SK-N-SH (cell line): ENCODE measurements at regions not wholly inside any gene's neighbourhood (a gene's known extent, or its start where the extent isn't known, plus 50 kb on each side); places are given as distances from the start of the nearest gene placed in this dataset.

Experiments
- CTCF ChIA-PET: fragments of 300-600, 350-600 bp; formaldehyde crosslinking; extraction: SDS; loops from one replicate; lab custom pipeline; 2021; lab: Yijun Ruan, JAX
- POLR2A ChIA-PET: fragments of 350-600 bp; sonication (Branson Sonifier 250); formaldehyde crosslinking; extraction: SDS; loops from one replicate; lab custom pipeline; 2020; ENCODE audit warnings: antibody characterized with exemption, inconsistent platforms; lab: Yijun Ruan, JAX
- DNase-seq: peaks from one replicate; pipeline ENCODE4 v3.0.0; 2012
- H2AFZ ChIP-seq: fragments of 200-600 bp; sonication (generic); 2 replicates; pipeline ENCODE4 v1.8.1; 2016; ENCODE audit warnings: antibody characterized with exemption, mild to moderate bottlenecking, low read depth
- H3F3A ChIP-seq: fragments of 200-600 bp; sonication (generic); replicated peaks from 2 replicates; pipeline ENCODE3; 2016; ENCODE audit warnings: antibody characterized with exemption, mild to moderate bottlenecking; ENCODE audit not compliant: insufficient read depth
- H3K27ac ChIP-seq, 2 experiments: fragments of 200-500 bp in 1 of 2; fragments of 200-600 bp in 1 of 2; sonication (Bioruptor generic) in 1 of 2; sonication (generic), shearing (Covaris generic) in 1 of 2; 2 replicates each; pipeline versions ENCODE4 v1.5.1 to v1.6.1; 2014 to 2016; ENCODE audit warnings: low read depth in 2 of 2, inconsistent platforms in 1 of 2, low read length in 1 of 2, mild to moderate bottlenecking in 1 of 2, mixed read lengths in 1 of 2
- H3K27me3 ChIP-seq: fragments of 200-600 bp; sonication (generic), shearing (Covaris generic); 2 replicates; pipeline ENCODE4 v1.6.1; 2016; ENCODE audit warnings: mixed run types; ENCODE audit not compliant: insufficient read depth
- H3K36me3 ChIP-seq, 2 experiments: fragments of 200-500 bp in 1 of 2; fragments of 200-600 bp in 1 of 2; sonication (Bioruptor generic) in 1 of 2; sonication (generic) in 1 of 2; replicated peaks in 1 of 2; 2 replicates each; pipeline versions ENCODE3 to v1.5.1; 2014 to 2016; ENCODE audit warnings: low read length in 1 of 2, mild to moderate bottlenecking in 1 of 2; ENCODE audit not compliant: insufficient read depth in 2 of 2, control insufficient read depth in 1 of 2
- H3K4me1 ChIP-seq, 2 experiments: fragments of 200-500 bp in 1 of 2; fragments of 200-600 bp in 1 of 2; sonication (Bioruptor generic) in 1 of 2; sonication (generic), shearing (Covaris generic) in 1 of 2; 2 replicates each; pipeline versions ENCODE4 v1.5.1 to v1.6.1; 2014 to 2016; ENCODE audit warnings: low read depth in 1 of 2, low read length in 1 of 2, mixed run types in 1 of 2; ENCODE audit not compliant: insufficient read depth in 2 of 2, control insufficient read depth in 1 of 2
- H3K4me2 ChIP-seq: fragments of 200-600 bp; sonication (generic), shearing (Covaris generic); 2 replicates; pipeline ENCODE4 v1.6.1; 2017; ENCODE audit warnings: mixed run types
- H3K4me3 ChIP-seq, 2 experiments: fragments of 200-500 bp in 1 of 2; fragments of 200-600 bp in 1 of 2; sonication (Bioruptor generic) in 1 of 2; sonication (generic), shearing (Covaris generic) in 1 of 2; 2 replicates each; pipeline versions ENCODE4 v1.5.1 to v1.8.1; 2014 to 2016; ENCODE audit warnings: low read depth in 2 of 2, inconsistent platforms in 1 of 2, low read length in 1 of 2, mild to moderate bottlenecking in 1 of 2, mixed read lengths in 1 of 2, moderate library complexity in 1 of 2
- H3K79me2 ChIP-seq: fragments of 200-600 bp; sonication (generic); 2 replicates; pipeline ENCODE4 v1.8.1; 2017; ENCODE audit warnings: mild to moderate bottlenecking; ENCODE audit not compliant: insufficient read depth
- H3K9ac ChIP-seq: fragments of 200-600 bp; sonication (generic); 2 replicates; pipeline ENCODE4 v1.6.1; 2017; ENCODE audit warnings: mixed run types
- H3K9me2 ChIP-seq: fragments of 200-600 bp; sonication (generic); 2 replicates; pipeline ENCODE4 v1.6.1; 2017; ENCODE audit warnings: mixed run types
- H3K9me3 ChIP-seq: fragments of 200-600 bp; sonication (generic); 2 replicates; pipeline ENCODE4 v1.6.1; 2017; ENCODE audit warnings: mixed run types, mild to moderate bottlenecking, moderate library complexity
- H4K20me1 ChIP-seq: fragments of 200-600 bp; sonication (generic); 2 replicates; pipeline ENCODE4 v1.6.1; 2017; ENCODE audit warnings: mild to moderate bottlenecking, mixed run types; ENCODE audit not compliant: insufficient read depth
- EP300 ChIP-seq, 2 experiments: IDR thresholded peaks; 2 replicates each; pipeline versions ENCODE4 v1.4.0 to v1.6.1; 2012; ENCODE audit warnings: borderline replicate concordance in 1 of 2, low read depth in 1 of 2, low read length in 1 of 2
- FOSL2 ChIP-seq: IDR thresholded peaks from 2 replicates; pipeline ENCODE4 v1.4.0; 2012; ENCODE audit warnings: low read depth, mild to moderate bottlenecking, moderate library complexity, borderline replicate concordance
- MEF2A ChIP-seq: IDR thresholded peaks from 2 replicates; pipeline ENCODE4 v1.4.0; 2012; ENCODE audit warnings: low read depth, borderline replicate concordance
- MXI1 ChIP-seq: IDR thresholded peaks from 2 replicates; pipeline ENCODE4 v1.6.1; 2012; ENCODE audit warnings: mild to moderate bottlenecking, low read depth, low read length, improper control_type of control experiment
- NFIC ChIP-seq: IDR thresholded peaks from 2 replicates; pipeline ENCODE4 v1.4.0; 2012; ENCODE audit warnings: borderline replicate concordance
- POLR2AphosphoS5 ChIP-seq: IDR thresholded peaks from 2 replicates; pipeline ENCODE4 v1.6.1; 2012; ENCODE audit warnings: low read depth, low read length
- RAD21 ChIP-seq: IDR thresholded peaks from 2 replicates; pipeline ENCODE4 v1.6.1; 2012; ENCODE audit warnings: mild to moderate bottlenecking, low read length
- RCOR1 ChIP-seq: fragments of 150-350 bp; IDR thresholded peaks from 2 replicates; pipeline ENCODE4 v1.6.1; 2017; ENCODE audit warnings: antibody characterized with exemption, low read length
- RFX5 ChIP-seq: IDR thresholded peaks from 2 replicates; pipeline ENCODE4 v1.6.1; 2012; ENCODE audit warnings: mild to moderate bottlenecking, improper control_type of control experiment, low read length
- SIN3A ChIP-seq: IDR thresholded peaks from 2 replicates; pipeline ENCODE4 v1.6.1; 2012; ENCODE audit warnings: low read depth, mild to moderate bottlenecking, low read length, moderate library complexity, borderline replicate concordance
- TEAD4 ChIP-seq: IDR thresholded peaks from 2 replicates; pipeline ENCODE4 v1.4.0; 2012; ENCODE audit warnings: mild to moderate bottlenecking, borderline replicate concordance; ENCODE audit not compliant: insufficient read depth
- WGBS: methylation state at CpG from one replicate; pipeline ENCODE4 v1.1.6; 2017; ENCODE audit warnings: low lambda C conversion rate; 5-methylcytosine and 5-hydroxymethylcytosine counted together
- TF ChIP-seq, protein P1 (sequence below): fragments of 200-600 bp; sonication (generic); IDR thresholded peaks from 2 replicates; pipeline ENCODE4 v1.6.1; 2017; ENCODE audit warnings: antibody characterized with exemption, mild to moderate bottlenecking, moderate library complexity
- TF ChIP-seq, protein P2 (sequence below): fragments of 150-350 bp; IDR thresholded peaks from 2 replicates; pipeline ENCODE4 v1.6.1; 2016; ENCODE audit warnings: mild to moderate bottlenecking, low read depth, low read length
- TF ChIP-seq, protein P3 (sequence below): IDR thresholded peaks from 2 replicates; pipeline ENCODE4 v1.4.0; 2012; ENCODE audit warnings: low read depth, borderline replicate concordance
- TF ChIP-seq, protein P4 (sequence below): IDR thresholded peaks from 2 replicates; pipeline ENCODE4; 2012

DNA sequence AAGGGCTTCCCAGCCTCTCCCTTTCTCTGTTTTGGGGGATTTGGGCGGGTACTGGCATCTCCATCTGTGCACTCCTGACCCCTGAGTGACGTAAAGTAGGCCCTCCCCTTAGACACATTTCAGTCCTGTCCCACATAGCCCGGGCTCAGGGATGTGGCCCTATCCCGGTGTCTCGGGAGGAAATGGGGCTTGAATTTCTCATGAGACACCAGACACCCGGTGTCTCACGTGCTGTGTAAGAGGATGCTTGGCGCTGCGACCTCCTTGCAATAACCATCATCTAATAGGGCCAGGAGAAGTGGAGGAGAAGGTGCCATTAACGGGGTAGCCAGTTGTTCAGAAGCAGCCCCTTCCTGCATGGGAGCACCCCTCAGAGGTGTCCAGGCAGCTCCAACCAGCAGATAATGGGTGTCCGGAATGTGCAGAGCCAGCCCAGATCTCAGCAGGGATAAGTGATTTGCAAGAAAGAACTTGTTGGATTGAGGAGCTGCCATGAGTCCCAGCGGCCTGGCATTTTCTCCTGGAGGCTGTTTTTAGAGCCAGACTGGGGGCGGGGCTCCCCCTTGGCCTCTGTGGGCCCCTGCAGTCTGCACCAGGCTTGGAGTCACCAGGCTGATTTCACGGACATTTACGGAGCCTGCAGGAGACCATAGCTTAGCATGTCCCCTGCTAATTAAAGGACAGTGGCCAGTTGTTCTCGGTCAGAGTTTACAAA is 372.0 kb downstream of the PREX1 start:
- no peaks in the 10 kb centered on the region for H3F3A ChIP-seq
- CTCF ChIA-PET, result interaction anchor here (1.0 kb wide), 1 partner anchor 164 kb away, joined by 3 read pairs; no protein-coding TSS in a partner anchor
- WGBS, result 48% methylated on average over 15 of the region's 16 CpGs
- TF ChIP-seq RFX5 (no peak), MXI1 (no peak), NFIC (no peak), RCOR1 (no peak), RAD21 (no peak), EP300 (IDR thresholded peaks at IDR 0.05; ENCODE audit: borderline replicate concordance in 1 of 2, low read depth in 1 of 2, low read length in 1 of 2) (no peak)
- TF ChIP-seq, all 33 proteins: peak for 0
- POLR2A ChIA-PET, result no interaction called here
- no peaks in the 10 kb centered on the region for H3K79me2 ChIP-seq
- H3K4me3 ChIP-seq, result no peak overlapping the region
- H3K4me2 ChIP-seq, result no peak overlapping the region
- H3K9me2 ChIP-seq, result no peaks in the 10 kb centered on the region
- no peaks in the 10 kb centered on the region for H4K20me1 ChIP-seq
- H3K9me3 ChIP-seq, result no peaks in the 10 kb centered on the region
- H2AFZ ChIP-seq, result no peak overlapping the region
- H3K9ac ChIP-seq, result no peak overlapping the region
- DNase-seq, result no peak
- H3K27me3 ChIP-seq, result no peaks in the 10 kb centered on the region
- H3K36me3 ChIP-seq, result no peaks in the 10 kb centered on the region
- peaks cover 0 to 29% of the 10 kb centered on the region in 2 experiments; a peak in 1 of 4 replicates for H3K4me1 ChIP-seq
- H3K27ac ChIP-seq, result no peak overlapping the region

DNA sequence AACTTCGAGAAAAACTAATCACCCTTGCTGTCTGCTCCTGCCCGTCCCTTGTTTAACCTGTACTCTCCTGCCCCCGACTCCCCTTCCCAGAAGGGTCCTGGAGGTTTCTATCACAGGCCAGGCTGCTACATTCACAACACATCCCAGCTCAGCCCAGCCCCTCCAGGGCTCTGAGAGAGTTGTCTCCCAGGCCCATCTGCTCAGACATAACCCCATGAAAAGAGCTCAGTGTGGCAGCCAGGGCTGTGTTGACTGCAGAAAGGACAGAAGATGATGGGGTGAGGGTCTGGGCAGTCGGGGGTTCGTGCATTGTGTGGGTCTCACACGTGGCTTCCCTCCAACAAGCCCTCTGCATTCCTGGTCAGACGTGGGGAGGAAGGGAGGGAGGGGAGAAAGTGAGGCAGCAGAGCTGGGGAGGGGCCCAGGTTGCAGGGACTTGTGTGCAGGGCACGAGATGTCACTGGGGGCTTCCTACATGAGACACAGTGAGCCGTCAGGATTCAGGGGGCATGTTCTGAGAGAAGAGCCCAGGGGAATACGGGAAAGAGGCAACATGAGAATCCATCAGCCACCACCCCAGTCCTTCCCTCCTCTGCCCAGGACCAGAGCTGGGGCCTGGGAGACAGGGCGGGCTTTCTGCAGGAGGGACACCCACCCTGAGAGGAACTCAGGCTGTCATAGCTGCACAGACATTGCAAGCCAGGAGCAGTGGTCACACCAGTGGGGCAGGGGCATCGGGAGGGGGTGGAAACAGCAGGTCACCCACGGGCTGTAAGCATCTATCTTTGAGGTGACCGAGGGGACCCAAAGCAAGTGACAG is 372.9 kb downstream of the PREX1 start:
- H3K9ac ChIP-seq, result no peak overlapping the region
- H3K9me2 ChIP-seq, result no peaks in the 10 kb centered on the region
- 19% methylated on average over 13 of the region's 14 CpGs for WGBS
- H3K27ac ChIP-seq, result no peak overlapping the region
- no peak overlapping the region for H2AFZ ChIP-seq
- no peak overlapping the region for H3K4me3 ChIP-seq
- POLR2A ChIA-PET, result no interaction called here
- CTCF ChIA-PET, result no interaction called here
- no peaks in the 10 kb centered on the region for H3K79me2 ChIP-seq
- no peaks in the 10 kb centered on the region for H4K20me1 ChIP-seq
- H3K4me2 ChIP-seq, result no peak overlapping the region
- H3K9me3 ChIP-seq, result no peaks in the 10 kb centered on the region
- TF ChIP-seq, protein P1, sequence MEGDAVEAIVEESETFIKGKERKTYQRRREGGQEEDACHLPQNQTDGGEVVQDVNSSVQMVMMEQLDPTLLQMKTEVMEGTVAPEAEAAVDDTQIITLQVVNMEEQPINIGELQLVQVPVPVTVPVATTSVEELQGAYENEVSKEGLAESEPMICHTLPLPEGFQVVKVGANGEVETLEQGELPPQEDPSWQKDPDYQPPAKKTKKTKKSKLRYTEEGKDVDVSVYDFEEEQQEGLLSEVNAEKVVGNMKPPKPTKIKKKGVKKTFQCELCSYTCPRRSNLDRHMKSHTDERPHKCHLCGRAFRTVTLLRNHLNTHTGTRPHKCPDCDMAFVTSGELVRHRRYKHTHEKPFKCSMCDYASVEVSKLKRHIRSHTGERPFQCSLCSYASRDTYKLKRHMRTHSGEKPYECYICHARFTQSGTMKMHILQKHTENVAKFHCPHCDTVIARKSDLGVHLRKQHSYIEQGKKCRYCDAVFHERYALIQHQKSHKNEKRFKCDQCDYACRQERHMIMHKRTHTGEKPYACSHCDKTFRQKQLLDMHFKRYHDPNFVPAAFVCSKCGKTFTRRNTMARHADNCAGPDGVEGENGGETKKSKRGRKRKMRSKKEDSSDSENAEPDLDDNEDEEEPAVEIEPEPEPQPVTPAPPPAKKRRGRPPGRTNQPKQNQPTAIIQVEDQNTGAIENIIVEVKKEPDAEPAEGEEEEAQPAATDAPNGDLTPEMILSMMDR, result no peak
- TF ChIP-seq RCOR1 (no peak), SIN3A (no peak), MEF2A (no peak), POLR2AphosphoS5 (no peak), TEAD4 (no peak), FOSL2 (no peak), NFIC (no peak)
- TF ChIP-seq, protein P2, sequence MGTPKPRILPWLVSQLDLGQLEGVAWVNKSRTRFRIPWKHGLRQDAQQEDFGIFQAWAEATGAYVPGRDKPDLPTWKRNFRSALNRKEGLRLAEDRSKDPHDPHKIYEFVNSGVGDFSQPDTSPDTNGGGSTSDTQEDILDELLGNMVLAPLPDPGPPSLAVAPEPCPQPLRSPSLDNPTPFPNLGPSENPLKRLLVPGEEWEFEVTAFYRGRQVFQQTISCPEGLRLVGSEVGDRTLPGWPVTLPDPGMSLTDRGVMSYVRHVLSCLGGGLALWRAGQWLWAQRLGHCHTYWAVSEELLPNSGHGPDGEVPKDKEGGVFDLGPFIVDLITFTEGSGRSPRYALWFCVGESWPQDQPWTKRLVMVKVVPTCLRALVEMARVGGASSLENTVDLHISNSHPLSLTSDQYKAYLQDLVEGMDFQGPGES, result no peak
- TF ChIP-seq, protein P3, sequence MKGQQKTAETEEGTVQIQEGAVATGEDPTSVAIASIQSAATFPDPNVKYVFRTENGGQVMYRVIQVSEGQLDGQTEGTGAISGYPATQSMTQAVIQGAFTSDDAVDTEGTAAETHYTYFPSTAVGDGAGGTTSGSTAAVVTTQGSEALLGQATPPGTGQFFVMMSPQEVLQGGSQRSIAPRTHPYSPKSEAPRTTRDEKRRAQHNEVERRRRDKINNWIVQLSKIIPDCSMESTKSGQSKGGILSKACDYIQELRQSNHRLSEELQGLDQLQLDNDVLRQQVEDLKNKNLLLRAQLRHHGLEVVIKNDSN, result no peak
- TF ChIP-seq, protein P4, sequence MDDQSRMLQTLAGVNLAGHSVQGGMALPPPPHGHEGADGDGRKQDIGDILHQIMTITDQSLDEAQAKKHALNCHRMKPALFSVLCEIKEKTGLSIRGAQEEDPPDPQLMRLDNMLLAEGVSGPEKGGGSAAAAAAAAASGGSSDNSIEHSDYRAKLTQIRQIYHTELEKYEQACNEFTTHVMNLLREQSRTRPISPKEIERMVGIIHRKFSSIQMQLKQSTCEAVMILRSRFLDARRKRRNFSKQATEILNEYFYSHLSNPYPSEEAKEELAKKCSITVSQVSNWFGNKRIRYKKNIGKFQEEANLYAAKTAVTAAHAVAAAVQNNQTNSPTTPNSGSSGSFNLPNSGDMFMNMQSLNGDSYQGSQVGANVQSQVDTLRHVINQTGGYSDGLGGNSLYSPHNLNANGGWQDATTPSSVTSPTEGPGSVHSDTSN, result no peak
- H3K4me1 ChIP-seq, result peaks cover 0 to 29% of the 10 kb centered on the region in 2 experiments; a peak in 1 of 4 replicates
- H3F3A ChIP-seq, result no peaks in the 10 kb centered on the region
- H3K36me3 ChIP-seq, result no peaks in the 10 kb centered on the region
- DNase-seq, result no peak
- no peaks in the 10 kb centered on the region for H3K27me3 ChIP-seq
